ENCODE measurements at regions not wholly inside any gene's neighbourhood (a gene's known extent, or its start where the extent isn't known, plus 50 kb on each side); places are given as distances from the start of the nearest gene placed in this dataset.

DNA sequence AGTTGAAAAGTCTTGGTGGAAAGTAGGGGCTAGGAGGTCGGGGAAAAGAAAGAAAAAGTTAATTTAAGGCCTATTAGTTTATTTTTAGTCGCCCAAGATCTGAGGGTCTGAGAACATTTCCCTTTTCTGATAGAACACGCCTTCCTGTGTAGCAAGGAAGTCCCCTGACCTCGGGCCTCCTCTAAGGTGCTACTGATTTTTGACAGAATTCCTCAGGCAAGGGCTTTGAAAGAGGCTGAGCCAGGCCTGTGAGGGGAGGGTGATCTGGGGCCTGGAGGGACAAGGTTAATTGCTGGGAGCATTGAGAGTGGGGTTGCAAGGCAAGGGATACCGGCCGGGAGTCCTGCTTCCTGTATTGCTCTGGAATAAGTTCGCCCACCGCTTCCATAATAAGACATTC lies 131.4 kb upstream of the MYCN start:
- Histone ChIP-seq H3K9me3 (no peaks in the 10 kb centered on the region), H3K4me3 (ENCODE audit: low read depth, low read length) (no peak overlapping the region), H3K36me3 (ENCODE audit: control insufficient read depth, insufficient read depth, low read length) (no peaks in the 10 kb centered on the region), H3K4me1 (peaks cover 14% of the 10 kb centered on the region), H3K27me3 (replicated peaks; ENCODE audit: control insufficient read depth, insufficient read depth, low read length) (no peaks in the 10 kb centered on the region)
- Mint-ChIP-seq H3K9me3 (ENCODE audit: unreplicated experiment) (peaks cover 10% of the 10 kb centered on the region), H3K27ac (ENCODE audit: unreplicated experiment) (peak overlapping the region; percentile 24), H3K27me3 (ENCODE audit: insufficient read depth, unreplicated experiment) (no peaks in the 10 kb centered on the region), H3K4me1 (ENCODE audit: low read depth, unreplicated experiment) (no peaks in the 10 kb centered on the region), H3K36me3 (ENCODE audit: insufficient read depth, unreplicated experiment) (no peaks in the 10 kb centered on the region), H3K4me3 (ENCODE audit: unreplicated experiment) (no peak overlapping the region)
- BruUV-seq (replicated peaks) = no TSS peak
- intact Hi-C loops (cut with micrococcal nuclease; ENCODE audit: unreplicated experiment) = no loop called here
- no peak for TF ChIP-seq CTCF (IDR thresholded peaks at IDR 0.05; ENCODE audit: insufficient read depth in 1 of 2, low read depth in 1 of 2, low read length in 1 of 2, severe bottlenecking in 1 of 2, unreplicated experiment in 1 of 2)
- ChIA-PET POLR2A (no interaction called here), CTCF (no interaction called here)
- no peak for DNase-seq

DNA sequence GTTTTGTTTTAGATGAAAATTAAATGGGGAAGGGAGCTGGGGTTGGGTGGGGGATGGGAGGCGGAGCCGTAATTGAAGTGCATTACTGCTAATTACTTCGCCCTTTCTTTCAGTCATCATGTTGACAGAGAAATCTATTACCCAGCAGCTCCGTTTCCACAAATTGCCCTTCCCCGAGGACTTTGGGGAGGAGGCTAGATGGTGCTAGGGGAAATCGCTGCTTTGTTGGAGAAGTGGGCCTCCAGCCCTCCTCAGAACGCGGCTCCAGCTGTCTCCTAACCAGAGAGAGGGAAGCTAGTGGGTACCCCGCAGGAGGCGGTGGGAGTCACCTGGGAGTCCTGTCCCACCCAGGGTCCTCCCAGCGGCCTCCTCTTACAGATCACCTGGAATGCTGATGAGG lies 130.9 kb upstream of the MYCN start:
- ChIA-PET POLR2A (no interaction called here), CTCF (no interaction called here)
- H3K4me3 Mint-ChIP-seq (ENCODE audit: unreplicated experiment) = no peak overlapping the region
- DNase-seq = no peak
- Histone ChIP-seq H3K36me3 (ENCODE audit: control insufficient read depth, insufficient read depth, low read length) (no peaks in the 10 kb centered on the region), H3K27me3 (replicated peaks; ENCODE audit: control insufficient read depth, insufficient read depth, low read length) (no peaks in the 10 kb centered on the region), H3K9me3 (no peaks in the 10 kb centered on the region), H3K4me3 (ENCODE audit: low read depth, low read length) (no peak overlapping the region), H3K4me1 (peaks cover 14% of the 10 kb centered on the region)
- no TSS peak for BruUV-seq (replicated peaks)
- no peaks in the 10 kb centered on the region for H3K4me1 Mint-ChIP-seq (ENCODE audit: low read depth, unreplicated experiment)
- TF ChIP-seq CTCF (IDR thresholded peaks at IDR 0.05; ENCODE audit: insufficient read depth in 1 of 2, low read depth in 1 of 2, low read length in 1 of 2, severe bottlenecking in 1 of 2, unreplicated experiment in 1 of 2) = no peak
- H3K27ac Mint-ChIP-seq (ENCODE audit: unreplicated experiment) = peak overlapping the region; percentile 24
- intact Hi-C loops (cut with micrococcal nuclease; ENCODE audit: unreplicated experiment) = no loop called here
- no peaks in the 10 kb centered on the region for H3K36me3 Mint-ChIP-seq (ENCODE audit: insufficient read depth, unreplicated experiment)
- H3K27me3 Mint-ChIP-seq (ENCODE audit: insufficient read depth, unreplicated experiment) = no peaks in the 10 kb centered on the region
- peaks cover 10% of the 10 kb centered on the region for H3K9me3 Mint-ChIP-seq (ENCODE audit: unreplicated experiment)

DNA sequence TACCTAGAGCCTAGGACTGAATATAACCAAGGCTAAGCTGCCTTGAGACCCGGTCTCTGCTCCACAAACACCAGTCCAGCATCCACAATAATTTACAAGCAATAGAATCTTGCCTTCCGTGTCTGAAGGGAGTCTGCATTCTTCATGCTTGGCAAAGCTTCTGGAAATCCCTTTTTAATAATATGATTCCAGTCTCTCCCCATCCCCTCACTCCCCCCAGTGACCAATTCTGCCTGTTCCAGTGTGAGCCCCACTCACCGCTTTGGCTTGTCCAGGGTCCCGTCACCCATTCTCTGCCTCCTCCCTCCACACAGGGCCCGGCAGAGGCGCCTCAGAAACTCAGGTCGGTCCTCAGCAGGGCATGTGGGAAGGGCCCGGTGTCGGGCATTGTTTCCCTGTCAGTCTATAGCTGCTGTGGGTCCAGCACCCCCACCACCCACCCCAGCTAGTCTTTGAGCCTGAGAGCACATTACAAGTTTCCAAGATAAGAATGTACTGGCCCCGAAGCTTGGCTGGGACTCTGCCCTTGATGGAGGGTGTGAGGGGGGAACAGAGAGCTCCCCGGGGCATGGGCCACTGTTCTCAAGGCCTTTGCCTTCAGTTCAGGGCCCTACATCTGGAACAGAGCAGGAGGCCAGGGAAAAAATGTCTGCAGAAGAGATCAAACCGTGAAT lies 129.7 kb upstream of the MYCN start:
- Mint-ChIP-seq H3K4me1 (ENCODE audit: low read depth, unreplicated experiment) (no peaks in the 10 kb centered on the region), H3K4me3 (ENCODE audit: unreplicated experiment) (no peak overlapping the region), H3K27me3 (ENCODE audit: insufficient read depth, unreplicated experiment) (no peaks in the 10 kb centered on the region), H3K9me3 (ENCODE audit: unreplicated experiment) (peaks cover 3% of the 10 kb centered on the region), H3K36me3 (ENCODE audit: insufficient read depth, unreplicated experiment) (no peaks in the 10 kb centered on the region), H3K27ac (ENCODE audit: unreplicated experiment) (peak overlapping the region; percentile 52)
- ChIA-PET CTCF (no interaction called here), POLR2A (no interaction called here)
- Histone ChIP-seq H3K36me3 (ENCODE audit: control insufficient read depth, insufficient read depth, low read length) (no peaks in the 10 kb centered on the region), H3K27me3 (replicated peaks; ENCODE audit: control insufficient read depth, insufficient read depth, low read length) (no peaks in the 10 kb centered on the region), H3K9me3 (no peaks in the 10 kb centered on the region), H3K4me1 (peaks cover 14% of the 10 kb centered on the region), H3K4me3 (ENCODE audit: low read depth, low read length) (no peak overlapping the region)
- intact Hi-C loops (cut with micrococcal nuclease; ENCODE audit: unreplicated experiment) = loop anchor here (1.0 to 5.0 kb wide), 2 partner anchors 9 to 67 kb away; no protein-coding TSS in a partner anchor
- no TSS peak for BruUV-seq (replicated peaks)
- DNase-seq = no peak
- TF ChIP-seq CTCF (IDR thresholded peaks at IDR 0.05; ENCODE audit: insufficient read depth in 1 of 2, low read depth in 1 of 2, low read length in 1 of 2, severe bottlenecking in 1 of 2, unreplicated experiment in 1 of 2) = no peak
